Panc1 (cell line): ENCODE measurements at regions not wholly inside any gene's neighbourhood (a gene's known extent, or its start where the extent isn't known, plus 50 kb on each side); places are given as distances from the start of the nearest gene placed in this dataset.

Experiments
- CTCF ChIP-seq: fragments of 450-650 bp; IDR thresholded peaks from 2 replicates; pipeline ENCODE4 v1.5.1; 2017; ENCODE audit warnings: mild to moderate bottlenecking
- POLR2AphosphoS5 ChIP-seq: IDR thresholded peaks from 2 replicates; pipeline ENCODE4 v1.6.1; 2012; ENCODE audit warnings: mild to moderate bottlenecking, low read depth, low read length, moderate library complexity
- REST ChIP-seq, 2 experiments: IDR thresholded peaks; 2 replicates each; pipeline ENCODE4 v1.6.1; 2011 to 2012; ENCODE audit warnings: low read depth in 2 of 2, control low read depth in 1 of 2, low read length in 1 of 2, mild to moderate bottlenecking in 1 of 2, moderate library complexity in 1 of 2; ENCODE audit not compliant: insufficient read depth in 1 of 2
- SIN3A ChIP-seq: IDR thresholded peaks from 2 replicates; pipeline ENCODE4 v1.6.1; 2012; ENCODE audit warnings: low read depth, mild to moderate bottlenecking, low read length, moderate library complexity, borderline replicate concordance; ENCODE audit not compliant: insufficient read depth
- TCF7L2 ChIP-seq: IDR thresholded peaks from 2 replicates; pipeline ENCODE4 v1.6.1; 2011; ENCODE audit warnings: mild to moderate bottlenecking, low read depth, low read length, inconsistent platforms

GRCh38 chr20:39986173-39986904 lies 702.7 kb downstream of the MAFB start:
- no peak for TF ChIP-seq CTCF
- no peak for TF ChIP-seq POLR2AphosphoS5
- no peak for TF ChIP-seq REST (IDR thresholded peaks at IDR 0.05; ENCODE audit: insufficient read depth in 1 of 2, low read depth in 2 of 2, low read length in 1 of 2)
- no peak for TF ChIP-seq TCF7L2
- no peak for TF ChIP-seq SIN3A
